ENCODE measurements at regions not wholly inside any gene's neighbourhood (a gene's known extent, or its start where the extent isn't known, plus 50 kb on each side); places are given as distances from the start of the nearest gene placed in this dataset.

DNA sequence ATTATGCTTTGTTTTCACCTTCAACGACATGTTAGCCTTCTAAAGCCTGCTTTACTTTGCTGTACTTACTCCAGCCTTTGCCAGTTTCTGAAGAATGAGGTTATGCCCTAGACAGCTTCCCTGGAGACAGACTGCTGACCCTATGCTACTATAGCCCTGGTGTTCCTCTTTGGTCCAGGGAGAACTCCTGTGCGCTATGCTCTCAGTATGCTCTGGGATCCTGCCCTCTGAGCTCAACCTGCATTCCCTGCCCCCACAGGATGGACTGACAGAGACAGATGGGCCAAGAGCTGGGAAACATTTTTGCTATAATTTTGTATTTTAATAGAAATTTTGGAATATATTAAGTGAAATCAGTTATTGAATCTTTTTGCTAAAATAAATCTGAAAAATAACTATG lies 425.9 kb downstream of the TMA16 start:
- no peak overlapping the region for H3K4me3 ChIP-seq (ENCODE audit: low read length)
- no peak for DNase-seq (ENCODE audit: low read depth, low spot score)

DNA sequence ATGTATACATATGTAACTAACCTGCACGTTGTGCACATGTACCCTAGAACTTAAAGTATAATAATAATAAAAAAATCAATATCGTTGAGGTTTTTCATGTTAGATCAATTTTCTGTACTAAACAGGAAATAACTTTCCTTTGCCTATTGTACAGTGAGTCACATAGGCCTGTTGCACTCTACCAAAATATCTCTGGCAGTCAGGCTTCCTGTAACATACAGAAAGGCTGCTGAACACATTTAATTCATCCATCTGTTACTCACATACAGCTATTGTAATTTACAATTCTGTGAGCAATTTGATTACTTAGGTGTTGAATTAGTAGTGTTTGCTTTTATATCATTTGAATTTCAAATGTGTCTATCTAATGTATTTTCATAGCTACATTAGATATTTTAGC lies 427.8 kb downstream of the TMA16 start:
- DNase-seq (ENCODE audit: low read depth, low spot score) = no peak
- no peak overlapping the region for H3K4me3 ChIP-seq (ENCODE audit: low read length)

DNA sequence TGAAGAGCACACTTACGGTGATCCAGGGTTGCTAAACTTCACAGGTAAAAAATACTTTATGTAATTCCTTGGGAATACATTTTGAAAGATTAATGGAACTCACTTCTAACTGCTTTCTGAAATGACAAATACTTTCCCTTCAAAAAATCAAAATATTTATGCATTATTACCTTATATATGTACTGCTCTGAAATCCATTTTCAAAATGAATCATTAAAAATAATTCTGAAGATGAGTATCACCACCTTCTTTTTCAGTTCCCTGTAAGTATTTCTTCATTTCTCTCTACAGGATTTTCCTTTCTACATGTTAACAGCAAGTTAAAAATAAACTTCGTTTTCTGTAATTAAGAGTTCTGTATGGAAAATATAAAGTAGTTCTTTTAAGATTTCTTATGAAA lies 428.6 kb downstream of the TMA16 start:
- no peak for DNase-seq (ENCODE audit: low read depth, low spot score)
- no peak overlapping the region for H3K4me3 ChIP-seq (ENCODE audit: low read length)

DNA sequence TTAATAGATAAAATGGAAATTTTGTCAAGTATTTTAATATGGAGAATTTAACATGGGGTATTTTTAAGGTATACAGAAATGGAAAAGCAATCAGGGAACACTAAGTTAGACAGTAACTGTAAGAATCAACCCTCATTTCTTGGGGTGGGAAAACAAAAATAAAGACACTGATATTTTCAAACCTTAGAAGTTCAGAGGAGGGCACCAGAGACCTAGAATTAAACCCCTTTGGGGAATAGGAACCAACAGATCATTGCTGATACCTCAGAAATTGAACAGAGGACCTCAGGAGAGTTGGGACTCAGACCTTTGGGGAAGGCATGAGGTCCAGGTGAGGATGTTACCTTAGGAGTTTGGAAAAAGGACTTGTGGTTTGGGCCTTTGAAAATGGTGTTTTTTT lies 435.6 kb downstream of the TMA16 start:
- H3K4me3 ChIP-seq (ENCODE audit: low read length) = no peak overlapping the region

DNA sequence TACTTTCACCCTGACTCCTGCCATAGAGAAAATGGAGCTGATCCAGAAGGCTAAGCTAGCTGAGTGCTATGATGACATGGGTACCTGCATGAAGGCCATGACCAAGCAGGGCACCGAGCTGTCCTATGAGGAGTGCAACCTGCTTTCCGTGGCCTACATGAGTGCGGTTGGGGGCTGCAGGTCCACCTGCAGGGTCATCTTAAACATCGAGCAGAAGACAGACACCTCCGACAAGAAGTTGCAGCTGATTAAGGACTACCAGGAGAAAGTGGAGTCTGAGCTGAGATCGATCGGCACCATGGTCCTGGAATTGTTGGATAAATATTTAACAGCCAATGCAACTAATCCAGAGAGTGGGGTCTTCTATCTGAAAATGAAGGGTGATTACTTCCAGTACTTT lies 438.0 kb downstream of the TMA16 start:
- no peak for DNase-seq (ENCODE audit: low read depth, low spot score)
- H3K4me3 ChIP-seq (ENCODE audit: low read length) = no peak overlapping the region

More for the DNA sequence above, 435.6 kb downstream of the TMA16 start:
- DNase-seq (ENCODE audit: low read depth, low spot score) = no peak

DNA sequence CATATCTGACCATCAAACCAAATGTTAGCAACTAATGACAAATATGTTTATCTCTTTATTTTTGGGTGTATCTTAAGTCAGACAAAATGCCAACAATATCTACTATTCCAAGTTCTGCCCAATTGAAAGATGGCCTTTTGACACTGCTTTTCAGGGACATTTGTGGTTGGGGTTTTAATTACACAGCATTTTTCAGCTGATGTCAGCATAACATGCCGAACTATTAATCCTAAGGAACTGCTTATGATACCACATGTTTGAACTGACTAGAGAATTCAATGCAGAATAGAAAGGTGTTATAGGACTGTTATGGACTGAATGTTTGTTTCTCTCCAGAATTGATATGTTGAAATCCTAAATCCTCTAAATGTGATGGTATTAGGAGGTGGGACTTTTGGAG lies 445.1 kb downstream of the TMA16 start:
- DNase-seq (ENCODE audit: low read depth, low spot score) = no peak
- no peak overlapping the region for H3K4me3 ChIP-seq (ENCODE audit: low read length)

DNA sequence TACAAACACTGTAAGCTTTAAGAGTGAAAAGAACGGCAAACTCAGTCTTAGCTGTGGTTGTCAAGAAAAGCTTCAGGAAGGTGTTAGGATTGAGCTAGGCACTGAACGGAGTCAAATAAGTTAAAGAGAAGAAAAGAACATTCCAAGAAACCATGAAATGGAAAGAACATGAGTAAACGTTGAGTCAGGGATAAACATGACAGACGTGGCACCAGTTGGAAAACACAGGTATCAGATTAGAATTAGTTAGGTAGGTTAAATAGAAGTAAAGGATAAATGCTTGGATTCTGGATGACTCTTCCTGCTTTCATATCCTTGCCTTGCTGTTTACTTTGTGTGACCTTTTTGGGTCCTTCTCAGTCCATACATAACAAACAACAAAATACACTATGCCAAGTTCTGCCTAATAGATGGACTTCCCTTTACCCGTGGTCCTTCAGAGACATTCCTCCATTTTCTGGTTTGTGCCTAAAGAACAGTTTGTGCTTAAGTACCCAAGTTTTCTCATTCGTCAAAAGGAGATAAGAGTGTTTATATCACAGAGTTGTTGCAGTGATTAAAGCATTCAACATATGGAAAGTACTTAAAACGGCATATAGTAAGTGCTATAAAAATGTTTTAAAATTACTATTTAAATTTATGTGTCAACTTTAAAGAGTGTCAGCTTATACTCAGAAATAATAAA lies 446.9 kb downstream of the TMA16 start:
- H3K4me3 ChIP-seq (ENCODE audit: low read length) = no peak overlapping the region
- DNase-seq (ENCODE audit: low read depth, low spot score) = no peak

DNA sequence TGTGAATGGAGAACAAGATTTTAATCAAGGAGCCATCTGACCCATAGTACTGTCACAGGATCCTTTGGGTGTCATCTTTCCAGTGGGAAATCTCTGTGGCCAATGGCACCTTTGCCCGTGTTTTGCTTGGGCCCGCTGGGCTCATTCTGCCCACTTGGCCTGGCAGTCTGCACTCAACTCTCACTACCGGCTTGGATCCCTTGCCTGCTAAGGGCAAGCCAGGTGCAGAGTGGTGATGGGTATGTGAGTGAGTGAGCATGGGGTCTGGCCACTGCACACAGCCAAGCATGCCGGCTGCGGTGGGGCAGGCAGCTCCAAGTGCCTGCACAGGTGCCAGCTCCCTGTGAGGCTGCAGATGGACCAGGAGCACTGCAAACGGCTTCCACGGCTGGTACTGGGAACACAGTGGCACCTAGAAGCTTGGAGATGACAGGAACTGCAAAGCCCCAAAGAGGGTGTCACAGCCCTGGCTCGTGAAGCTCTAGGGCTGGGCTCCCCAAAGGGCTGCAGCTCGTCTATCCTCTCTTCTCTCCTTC lies 454.5 kb downstream of the TMA16 start:
- no peak for DNase-seq (ENCODE audit: low read depth, low spot score)
- no peak overlapping the region for H3K4me3 ChIP-seq (ENCODE audit: low read length)

DNA sequence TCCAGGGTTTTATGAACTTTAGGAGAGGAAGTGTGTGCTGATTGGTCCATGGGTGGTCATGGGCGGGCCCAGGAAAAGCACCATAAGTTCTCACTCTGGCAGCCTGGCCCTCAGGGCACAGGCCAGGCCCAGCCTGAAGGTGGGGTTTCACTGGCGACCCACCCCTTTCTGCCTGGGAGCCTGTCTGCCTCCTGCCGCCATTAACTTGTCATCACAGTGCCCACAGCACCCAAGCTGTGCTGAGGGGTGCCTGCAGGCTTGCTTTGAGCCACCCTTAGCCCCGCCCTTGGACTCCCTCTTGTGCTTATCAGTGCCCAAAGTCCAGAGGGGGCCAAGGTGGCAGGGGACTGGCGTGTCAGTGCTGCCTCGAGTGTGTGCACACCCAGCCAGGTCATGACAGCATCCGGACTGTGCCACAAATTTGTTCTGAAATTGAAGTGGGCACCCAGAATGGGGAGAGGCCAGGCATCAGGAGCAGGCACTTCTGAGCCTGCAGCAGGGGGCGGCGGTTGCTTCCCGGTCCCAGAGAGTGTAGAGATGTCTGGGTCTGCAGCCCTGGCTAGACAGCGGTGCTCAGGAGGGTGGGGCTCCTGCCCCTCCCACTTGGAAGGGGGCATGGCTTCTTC lies 455.6 kb downstream of the TMA16 start:
- no peak for DNase-seq (ENCODE audit: low read depth, low spot score)
- H3K4me3 ChIP-seq (ENCODE audit: low read length) = no peak overlapping the region

DNA sequence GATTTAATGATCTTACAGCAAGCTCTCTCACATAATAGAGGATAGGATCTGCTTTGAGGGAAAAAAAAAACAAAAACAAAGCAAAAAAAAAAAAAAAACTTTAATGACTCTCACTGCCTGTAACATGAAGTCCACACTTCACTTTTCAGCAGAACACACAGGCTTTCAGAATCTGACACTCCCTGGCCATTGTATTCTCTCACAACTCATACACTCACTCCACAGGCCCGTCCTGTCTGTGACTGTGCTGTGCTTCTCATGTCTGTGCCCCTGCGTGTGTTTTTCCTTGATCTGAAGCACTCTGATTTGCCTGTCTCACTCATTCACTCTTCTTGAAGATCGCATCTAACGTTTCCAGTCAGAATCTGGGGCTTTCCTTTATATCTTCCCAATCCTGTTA lies 460.8 kb downstream of the TMA16 start:
- H3K4me3 ChIP-seq (ENCODE audit: low read length) = no peak overlapping the region
- DNase-seq (ENCODE audit: low read depth, low spot score) = no peak

DNA sequence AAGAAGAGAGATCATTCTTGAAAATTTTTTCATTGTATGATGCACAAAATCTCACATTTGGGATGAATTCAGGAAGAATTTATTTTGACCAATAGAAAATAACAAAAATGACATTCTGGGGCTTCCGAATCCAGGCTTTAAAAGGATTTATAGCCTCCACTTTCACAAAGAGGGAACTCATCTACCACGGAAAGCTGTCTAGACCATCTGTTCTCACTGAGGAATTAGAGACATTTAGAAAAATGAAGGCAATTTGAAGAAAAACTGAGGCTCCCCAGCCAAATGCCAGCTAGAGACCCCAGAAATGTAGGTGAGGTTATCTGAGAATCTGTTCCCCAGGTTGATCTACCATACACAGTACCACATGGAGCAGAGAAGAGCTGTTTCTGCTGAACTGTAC lies 464.3 kb downstream of the TMA16 start:
- DNase-seq (ENCODE audit: low read depth, low spot score) = no peak
- H3K4me3 ChIP-seq (ENCODE audit: low read length) = no peak overlapping the region

DNA sequence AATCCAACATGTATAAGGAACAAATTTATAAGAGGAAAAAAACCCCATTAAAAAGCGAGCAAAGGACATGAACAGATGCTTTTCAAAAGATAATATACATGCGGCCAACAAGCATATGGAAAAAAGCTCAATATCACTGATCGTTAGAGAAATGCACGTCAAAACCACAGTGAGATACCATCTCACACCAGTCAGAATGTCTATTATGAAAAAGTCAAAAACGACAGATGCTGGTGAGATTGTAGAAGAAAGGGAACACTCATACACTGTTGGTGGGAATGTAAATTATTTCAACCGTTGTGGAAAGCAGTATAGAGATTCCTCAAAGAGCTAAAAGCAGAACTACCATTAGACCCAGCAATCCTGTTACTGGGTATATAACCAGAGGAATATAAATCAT lies 465.4 kb downstream of the TMA16 start:
- peak; percentile 83 for DNase-seq (ENCODE audit: low read depth, low spot score)
- H3K4me3 ChIP-seq (ENCODE audit: low read length) = no peak overlapping the region

DNA sequence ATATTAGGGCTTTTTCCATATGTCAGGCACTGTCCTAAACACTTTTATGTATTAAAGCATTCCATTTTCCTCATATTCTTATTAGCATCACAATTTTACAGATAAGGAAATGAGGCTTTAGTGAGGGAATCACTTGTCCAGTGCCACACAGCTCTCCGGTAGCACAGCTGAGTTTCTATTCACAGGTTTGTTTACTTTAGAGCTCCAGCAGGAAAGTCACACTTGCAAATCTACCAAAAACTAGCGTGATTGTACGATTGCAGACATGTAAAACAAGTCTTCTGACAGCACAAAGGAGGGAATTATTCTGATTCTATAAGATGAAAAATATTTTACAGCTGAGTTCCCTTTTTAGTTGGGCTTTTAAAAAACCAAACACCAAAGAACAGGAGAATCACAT lies 472.1 kb downstream of the TMA16 start:
- H3K4me3 ChIP-seq (ENCODE audit: low read length) = no peak overlapping the region
- no peak for DNase-seq (ENCODE audit: low read depth, low spot score)

DNA sequence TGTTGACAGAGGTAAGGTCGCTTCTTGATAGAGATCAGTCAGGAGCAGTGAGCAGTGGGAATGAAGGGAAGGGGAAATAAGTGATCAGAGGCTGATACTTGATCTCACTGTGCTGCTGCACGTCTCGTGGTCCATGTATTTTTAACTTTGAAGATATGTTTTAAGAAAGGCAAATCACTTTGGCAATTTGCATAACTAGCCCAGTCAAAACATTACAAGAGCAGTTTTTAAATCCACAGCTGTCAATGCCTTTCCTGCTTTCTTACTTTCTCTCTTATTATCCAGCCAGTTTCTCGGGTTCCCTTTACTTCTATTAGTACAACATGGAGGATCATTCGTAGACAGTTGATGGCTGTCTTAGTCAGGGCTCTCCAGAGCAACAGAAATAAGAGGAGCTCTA lies 472.8 kb downstream of the TMA16 start:
- no peak for DNase-seq (ENCODE audit: low read depth, low spot score)
- H3K4me3 ChIP-seq (ENCODE audit: low read length) = no peak overlapping the region

DNA sequence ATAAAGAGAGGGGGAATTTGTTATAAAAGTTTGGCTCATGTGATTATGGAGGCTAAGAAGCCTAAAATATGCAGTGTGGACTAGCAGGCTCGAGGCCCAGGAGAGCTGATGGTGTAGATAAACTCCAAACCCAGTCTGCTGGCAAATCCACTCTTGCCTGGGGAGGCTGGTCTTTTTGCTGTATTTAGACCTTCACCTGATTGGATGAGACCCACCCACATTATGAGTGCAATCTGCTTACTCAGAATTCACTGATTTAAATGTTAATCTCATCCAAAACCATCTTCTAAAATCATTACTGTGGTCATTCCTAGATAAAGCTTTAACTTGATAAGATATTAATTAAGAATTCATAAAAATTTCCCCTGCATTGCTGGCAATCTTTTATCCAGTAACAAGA lies 473.2 kb downstream of the TMA16 start:
- DNase-seq (ENCODE audit: low read depth, low spot score) = no peak
- H3K4me3 ChIP-seq (ENCODE audit: low read length) = no peak overlapping the region

DNA sequence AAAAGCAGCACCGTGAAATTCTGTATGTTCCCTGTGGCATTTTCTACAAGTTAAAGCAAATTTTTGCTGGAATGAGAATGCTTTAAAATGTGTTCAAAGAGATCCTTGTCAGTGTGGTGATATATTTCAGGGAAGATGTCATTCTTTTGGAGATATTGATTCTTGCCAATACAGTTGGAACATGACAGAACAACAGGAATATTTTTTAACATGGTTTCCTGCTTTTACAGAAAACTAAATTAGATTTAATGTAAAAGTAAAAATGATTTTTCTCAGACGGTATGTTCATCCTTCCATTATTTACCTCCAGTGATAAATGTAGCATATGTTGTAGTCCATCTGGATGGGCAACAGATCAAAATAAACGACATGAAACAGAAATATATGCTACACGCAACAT lies 474.8 kb downstream of the TMA16 start:
- H3K4me3 ChIP-seq (ENCODE audit: low read length) = no peak overlapping the region
- DNase-seq (ENCODE audit: low read depth, low spot score) = no peak

DNA sequence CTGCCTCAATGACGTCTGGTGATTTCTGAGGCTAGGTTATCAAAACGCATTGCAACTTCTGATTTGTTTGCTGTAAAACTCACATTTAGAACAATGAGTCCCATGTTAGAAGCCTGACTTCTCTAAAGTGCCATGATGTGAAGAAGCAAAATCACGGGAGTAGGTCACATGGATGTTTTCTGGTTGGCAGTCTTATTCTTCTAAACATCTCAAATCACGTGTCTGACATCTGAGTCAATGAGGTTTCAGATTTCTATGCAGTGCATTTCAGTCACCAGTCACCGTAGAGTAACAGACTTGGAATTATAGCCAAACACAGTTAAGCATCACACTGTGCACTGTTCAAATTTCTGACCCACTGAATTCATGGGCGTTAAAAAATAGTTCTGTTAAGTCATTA lies 482.1 kb downstream of the TMA16 start:
- DNase-seq (ENCODE audit: low read depth, low spot score) = no peak
- H3K4me3 ChIP-seq (ENCODE audit: low read length) = no peak overlapping the region

DNA sequence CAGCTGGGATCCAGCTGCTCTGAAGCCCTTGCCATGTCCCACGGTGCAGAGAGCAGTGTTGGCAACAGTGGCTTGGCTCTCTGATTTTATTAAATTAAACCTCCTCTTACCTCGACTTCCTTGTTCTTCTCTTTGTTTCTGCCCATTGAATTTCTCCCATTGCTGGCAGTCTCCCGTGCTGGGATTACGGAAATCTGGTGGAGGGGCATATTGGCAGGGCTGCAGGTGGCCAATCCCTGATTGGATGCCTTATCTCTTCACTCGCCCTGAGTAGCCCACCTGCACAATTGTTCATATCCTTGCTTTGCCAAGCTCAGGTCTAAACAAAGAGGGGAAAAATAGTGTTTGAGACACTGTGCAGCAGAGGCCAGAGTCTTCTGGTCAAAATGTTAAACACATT lies 493.9 kb downstream of the TMA16 start:
- DNase-seq (ENCODE audit: low read depth, low spot score) = no peak
- no peak overlapping the region for H3K4me3 ChIP-seq (ENCODE audit: low read length)

DNA sequence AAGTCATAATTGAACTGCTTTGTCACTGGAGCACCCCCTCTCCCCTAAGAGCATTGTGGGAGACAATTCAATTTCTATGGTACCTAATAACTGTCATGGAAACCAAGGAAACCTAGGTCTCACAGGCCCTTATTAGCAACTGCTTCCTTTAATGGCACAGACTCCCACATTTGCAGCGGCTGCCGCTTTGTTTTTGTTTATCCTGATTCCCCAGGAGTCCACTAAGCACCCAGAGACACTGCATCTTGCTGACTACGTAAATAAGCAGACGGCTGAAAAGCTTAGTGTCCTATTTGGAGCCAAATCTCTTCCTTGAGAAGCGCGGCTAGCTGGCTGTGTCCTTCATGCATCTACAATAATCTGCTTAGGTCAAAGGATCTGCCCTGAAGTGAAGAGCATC lies 494.4 kb downstream of the TMA16 start:
- H3K4me3 ChIP-seq (ENCODE audit: low read length) = no peak overlapping the region
- DNase-seq (ENCODE audit: low read depth, low spot score) = no peak

DNA sequence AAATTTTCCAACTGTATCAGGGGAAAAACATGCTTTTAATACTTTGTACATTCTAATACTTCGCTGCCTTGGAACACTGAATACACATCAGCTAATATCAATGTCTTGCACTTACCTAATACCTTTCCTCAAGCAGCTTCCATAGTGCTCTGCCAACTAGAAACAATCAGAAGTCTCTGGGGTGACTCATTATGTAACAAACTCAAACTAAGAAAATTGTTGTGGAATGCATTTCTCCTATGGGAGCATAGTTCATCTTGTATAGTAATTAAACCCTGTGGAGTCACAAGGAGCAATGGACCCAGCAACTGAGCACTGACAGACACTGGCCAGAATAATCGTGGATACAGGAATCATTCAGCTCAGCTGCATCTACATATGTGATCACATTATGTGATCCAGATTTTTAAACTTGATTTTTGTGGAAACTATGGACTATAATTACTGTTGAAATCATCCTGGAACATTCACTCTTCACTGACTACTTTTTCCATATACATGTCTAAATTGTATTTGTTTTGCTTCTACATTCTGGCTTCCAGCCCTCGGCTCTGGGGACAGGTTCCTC lies 496.9 kb downstream of the TMA16 start:
- DNase-seq (ENCODE audit: low read depth, low spot score) = no peak

DNA sequence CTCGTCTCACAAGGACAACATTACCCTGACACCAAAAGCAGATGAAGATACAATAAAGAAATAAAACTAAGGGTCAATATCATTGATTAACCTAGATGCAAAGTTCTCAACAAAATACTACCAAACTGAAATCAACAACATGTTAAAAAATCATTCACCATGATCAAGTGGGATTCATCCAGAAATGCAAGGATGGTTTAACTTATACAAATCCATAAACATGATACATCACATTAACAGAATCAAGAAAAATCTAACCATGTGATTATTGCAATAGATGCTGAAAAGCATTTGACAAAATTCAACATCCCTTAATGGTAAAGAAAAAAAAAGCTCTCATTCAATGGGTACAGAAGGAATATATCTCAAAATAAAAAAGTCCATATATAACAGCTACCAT lies 514.9 kb downstream of the TMA16 start:
- no peak overlapping the region for H3K4me3 ChIP-seq (ENCODE audit: low read length)
- DNase-seq (ENCODE audit: low read depth, low spot score) = no peak

More for the DNA sequence above, 496.9 kb downstream of the TMA16 start:
- H3K4me3 ChIP-seq (ENCODE audit: low read length) = no peak overlapping the region
